Activated naive CD4-positive, alpha-beta T cell treated with anti-CD3 and anti-CD28 coated beads, Interleukin-2, amount 10 ng/mL, durations not matched to agents 7 days and 5 days (primary cell): ENCODE measurements at regions not wholly inside any gene's neighbourhood (a gene's known extent, or its start where the extent isn't known, plus 50 kb on each side); places are given as distances from the start of the nearest gene placed in this dataset.

Experiments used
- CTCF ChIA-PET: fragments of 350-600 bp; sonication (Branson Sonifier 250); formaldehyde crosslinking; loops from one replicate; lab custom pipeline; 2021; ENCODE audit warnings: antibody characterized with exemption; lab: Charles Lee
- DNase-seq: peaks from one replicate; pipeline ENCODE4 v3.0.0-alpha.2; 2020
- H3K27ac Mint-ChIP-seq: one replicate; pipeline ENCODE4 v1.8.0; 2021; ENCODE audit warnings: mild to moderate bottlenecking, moderate library complexity, mixed read lengths
- H3K27me3 Mint-ChIP-seq: one replicate; pipeline ENCODE4 v1.8.0; 2021; ENCODE audit warnings: mild to moderate bottlenecking, mixed read lengths
- H3K36me3 Mint-ChIP-seq: one replicate; pipeline ENCODE4 v1.8.0; 2021; ENCODE audit warnings: mixed read lengths
- H3K4me1 Mint-ChIP-seq: one replicate; pipeline ENCODE4 v1.8.0; 2021; ENCODE audit warnings: mixed read lengths
- H3K4me3 Mint-ChIP-seq: one replicate; pipeline ENCODE4 v1.8.0; 2021; ENCODE audit warnings: mild to moderate bottlenecking, moderate library complexity, mixed read lengths
- H3K9me3 Mint-ChIP-seq: one replicate; pipeline ENCODE4 v1.8.0; 2021; ENCODE audit warnings: mixed read lengths

DNA sequence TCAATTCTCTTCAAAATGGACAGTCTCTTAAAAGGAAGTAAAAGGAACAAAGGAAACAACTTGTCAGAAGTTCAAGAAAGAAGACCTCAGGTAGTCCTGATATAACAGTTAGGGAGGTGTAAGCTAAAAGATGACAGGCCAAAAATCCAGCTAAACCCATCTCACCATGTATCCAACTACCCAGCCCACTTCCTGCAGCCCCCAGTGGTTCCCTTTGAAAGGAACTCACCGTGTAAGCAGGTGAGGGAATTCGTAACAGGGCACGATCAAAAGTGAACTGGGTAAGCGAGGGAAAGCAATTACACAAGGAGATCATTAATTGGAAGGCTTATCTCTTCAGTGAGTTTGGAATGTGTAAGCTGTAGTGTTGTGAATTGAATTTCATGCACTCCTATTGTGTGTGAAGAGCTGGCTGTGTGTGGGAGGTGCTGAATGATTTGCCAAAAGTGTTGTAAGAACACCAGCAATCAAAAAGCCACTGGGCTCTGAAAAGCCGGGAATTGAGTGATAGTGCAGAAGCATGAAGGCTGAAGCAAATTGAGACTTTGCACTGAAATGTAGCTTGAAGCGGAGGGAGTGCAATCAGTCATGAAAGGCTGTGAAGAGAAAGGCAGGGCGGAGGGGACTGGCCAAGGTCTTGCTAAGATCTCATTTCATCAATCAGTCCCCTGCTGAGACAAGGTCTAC is 914.2 kb upstream of the LCORL start:
- Mint-ChIP-seq H3K27ac (no peak overlapping the region), H3K36me3 (no peaks in the 10 kb centered on the region), H3K4me1 (no peaks in the 10 kb centered on the region), H3K9me3 (peaks cover 16% of the 10 kb centered on the region), H3K4me3 (no peak overlapping the region), H3K27me3 (no peaks in the 10 kb centered on the region)
- CTCF ChIA-PET: no interaction called here
- no peak for DNase-seq

GRCh38 chr4:18934197-18934596 is 912.6 kb upstream of the LCORL start:
- Mint-ChIP-seq H3K9me3 (peaks cover 16% of the 10 kb centered on the region), H3K27ac (no peak overlapping the region), H3K27me3 (no peaks in the 10 kb centered on the region), H3K4me1 (no peaks in the 10 kb centered on the region), H3K4me3 (no peak overlapping the region), H3K36me3 (no peaks in the 10 kb centered on the region)
- CTCF ChIA-PET: no interaction called here
- no peak for DNase-seq

GRCh38 chr4:18932730-18933339 is 911.3 kb upstream of the LCORL start:
- CTCF ChIA-PET: no interaction called here
- Mint-ChIP-seq H3K4me3 (no peak overlapping the region), H3K27me3 (no peaks in the 10 kb centered on the region), H3K9me3 (peaks cover 12% of the 10 kb centered on the region), H3K27ac (no peak overlapping the region), H3K4me1 (no peaks in the 10 kb centered on the region), H3K36me3 (no peaks in the 10 kb centered on the region)
- DNase-seq: no peak

DNA sequence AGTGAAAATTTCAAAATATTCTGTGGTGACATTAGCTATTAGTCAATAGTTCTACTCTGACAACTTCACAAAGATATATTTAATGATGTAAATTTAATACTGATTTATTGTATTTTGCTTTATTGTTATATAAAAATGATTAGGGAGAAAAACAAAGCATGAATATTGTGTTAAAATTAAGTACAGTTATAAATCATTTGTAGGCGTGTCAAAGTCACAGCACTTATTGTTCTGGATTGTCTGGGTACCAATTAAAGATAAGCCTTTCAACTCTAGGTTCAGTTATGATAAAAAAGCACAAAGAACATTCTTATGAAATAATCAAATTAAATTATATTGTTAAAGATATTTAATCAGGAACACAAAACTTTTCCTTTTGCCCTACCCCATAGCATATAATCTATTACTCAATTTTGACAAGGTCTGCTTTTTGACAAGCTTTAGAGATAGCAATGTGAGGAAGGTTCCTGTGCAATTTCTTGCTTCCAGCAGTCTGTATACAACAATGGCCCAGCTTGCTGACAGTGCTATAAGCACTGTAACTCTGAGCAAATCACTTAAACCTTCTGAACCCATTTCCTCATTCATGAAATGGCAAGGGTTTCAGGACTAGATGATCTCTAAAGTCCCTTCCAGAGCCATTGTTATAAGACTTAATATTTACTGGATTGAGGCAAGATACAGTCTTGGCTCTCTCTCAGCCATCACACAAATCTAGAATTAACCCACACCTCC is 910.3 kb upstream of the LCORL start:
- Mint-ChIP-seq H3K4me3 (no peak overlapping the region), H3K27me3 (no peaks in the 10 kb centered on the region), H3K9me3 (peaks cover 5% of the 10 kb centered on the region), H3K27ac (no peak overlapping the region), H3K36me3 (no peaks in the 10 kb centered on the region), H3K4me1 (no peaks in the 10 kb centered on the region)
- DNase-seq: no peak
- CTCF ChIA-PET: no interaction called here

- no peaks in the 10 kb centered on the region for H3K36me3 Mint-ChIP-seq
- CTCF ChIA-PET: no interaction called here
- H3K4me1 Mint-ChIP-seq: no peaks in the 10 kb centered on the region
- no peaks in the 10 kb centered on the region for H3K27me3 Mint-ChIP-seq
- no peak overlapping the region for H3K4me3 Mint-ChIP-seq
- no peak for DNase-seq
- peaks cover 2% of the 10 kb centered on the region for H3K9me3 Mint-ChIP-seq
- H3K27ac Mint-ChIP-seq: no peak overlapping the region
These were observed 908.9 kb upstream of the LCORL start for GRCh38 chr4:18930487-18930886.

DNA sequence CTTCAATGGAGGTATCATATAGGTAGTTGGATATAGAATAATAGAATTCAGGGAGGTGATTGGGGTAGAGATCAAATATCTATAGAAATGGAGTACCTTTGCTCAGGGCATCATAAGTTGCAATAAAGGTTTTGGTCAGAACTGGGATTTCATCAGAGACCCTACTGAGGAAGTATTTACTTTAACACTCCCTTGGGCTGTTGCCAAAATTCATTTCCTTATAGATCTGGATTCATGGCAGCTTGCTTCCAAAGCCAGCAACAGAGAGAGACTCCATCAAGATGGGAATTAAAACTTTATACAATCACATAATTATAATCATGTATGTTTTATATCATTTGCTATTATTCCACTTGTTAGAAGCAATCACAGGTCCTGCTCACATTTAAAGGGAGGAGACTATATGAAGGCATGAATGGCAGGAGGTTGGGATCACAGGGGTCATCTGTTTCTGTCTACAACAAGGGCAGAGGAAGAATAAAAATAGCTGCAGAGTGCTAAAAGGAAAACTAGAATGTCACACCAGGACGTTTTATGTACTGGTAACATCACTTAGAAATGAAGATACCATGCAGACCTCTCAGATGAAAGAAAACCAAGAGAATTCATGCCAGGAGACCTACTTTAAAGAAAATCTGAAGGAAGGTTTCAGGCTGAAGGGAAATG is 902.1 kb upstream of the LCORL start:
- no peak for DNase-seq
- Mint-ChIP-seq H3K27me3 (no peaks in the 10 kb centered on the region), H3K36me3 (no peaks in the 10 kb centered on the region), H3K9me3 (no peaks in the 10 kb centered on the region), H3K27ac (no peak overlapping the region), H3K4me3 (no peak overlapping the region), H3K4me1 (no peaks in the 10 kb centered on the region)
- CTCF ChIA-PET: no interaction called here

DNA sequence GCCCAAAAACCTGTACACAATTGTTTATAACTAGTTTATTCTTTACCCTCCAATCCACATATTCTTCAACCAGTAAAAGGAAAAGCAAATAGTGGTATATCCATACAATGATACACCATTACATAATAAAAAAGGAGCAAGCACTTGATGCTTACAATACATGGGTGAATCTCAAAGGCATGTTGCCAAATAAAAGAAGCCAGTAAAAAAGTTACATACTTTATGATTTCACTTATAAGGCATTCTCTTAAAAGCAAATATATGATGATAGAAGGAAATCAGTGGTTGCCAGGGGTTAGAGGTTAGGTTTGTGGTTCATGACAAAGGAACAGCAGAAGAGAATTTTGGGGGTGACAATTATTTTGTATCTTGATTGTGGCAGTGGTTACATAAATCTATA is 896.1 kb upstream of the LCORL start:
- no peak for DNase-seq
- Mint-ChIP-seq H3K9me3 (peaks cover 4% of the 10 kb centered on the region), H3K4me3 (no peak overlapping the region), H3K27me3 (no peaks in the 10 kb centered on the region), H3K4me1 (no peaks in the 10 kb centered on the region), H3K27ac (no peak overlapping the region), H3K36me3 (no peaks in the 10 kb centered on the region)
- CTCF ChIA-PET: no interaction called here

- H3K36me3 Mint-ChIP-seq: no peaks in the 10 kb centered on the region
- no peaks in the 10 kb centered on the region for H3K4me1 Mint-ChIP-seq
- CTCF ChIA-PET: no interaction called here
- H3K9me3 Mint-ChIP-seq: peaks cover 11% of the 10 kb centered on the region
- H3K27me3 Mint-ChIP-seq: no peaks in the 10 kb centered on the region
- no peak overlapping the region for H3K4me3 Mint-ChIP-seq
- DNase-seq: no peak
- H3K27ac Mint-ChIP-seq: no peak overlapping the region
These were observed 892.6 kb upstream of the LCORL start for GRCh38 chr4:18914182-18914581.

DNA sequence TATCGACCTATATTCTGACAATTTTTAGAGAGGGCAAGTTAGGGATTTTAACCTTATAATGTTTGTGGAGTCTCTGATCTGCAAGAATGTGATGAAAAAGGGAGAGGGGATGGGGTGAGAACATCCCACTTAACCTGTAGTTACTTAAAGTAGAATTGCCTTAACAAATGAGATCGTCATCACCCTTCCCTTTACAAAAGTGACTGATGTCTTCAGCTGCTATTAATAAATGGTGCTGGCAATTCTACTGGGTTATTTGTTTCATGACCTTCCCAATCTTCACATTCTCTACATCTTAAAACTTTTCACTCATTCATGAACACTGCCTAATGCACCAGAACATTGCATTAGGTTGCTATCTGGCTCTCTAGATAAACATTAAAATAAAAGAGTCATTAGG is 873.4 kb upstream of the LCORL start:
- Mint-ChIP-seq H3K27me3 (no peaks in the 10 kb centered on the region), H3K27ac (no peak overlapping the region), H3K4me1 (no peaks in the 10 kb centered on the region), H3K9me3 (peaks cover 1% of the 10 kb centered on the region), H3K36me3 (no peaks in the 10 kb centered on the region), H3K4me3 (no peak overlapping the region)
- no peak for DNase-seq
- CTCF ChIA-PET: no interaction called here

GRCh38 chr4:18882468-18882867 is 860.9 kb upstream of the LCORL start:
- H3K4me1 Mint-ChIP-seq: no peaks in the 10 kb centered on the region
- no peak overlapping the region for H3K4me3 Mint-ChIP-seq
- CTCF ChIA-PET: no interaction called here
- DNase-seq: no peak
- H3K9me3 Mint-ChIP-seq: peaks cover 11% of the 10 kb centered on the region
- no peaks in the 10 kb centered on the region for H3K27me3 Mint-ChIP-seq
- peak overlapping the region; percentile 75 for H3K27ac Mint-ChIP-seq
- no peaks in the 10 kb centered on the region for H3K36me3 Mint-ChIP-seq

DNA sequence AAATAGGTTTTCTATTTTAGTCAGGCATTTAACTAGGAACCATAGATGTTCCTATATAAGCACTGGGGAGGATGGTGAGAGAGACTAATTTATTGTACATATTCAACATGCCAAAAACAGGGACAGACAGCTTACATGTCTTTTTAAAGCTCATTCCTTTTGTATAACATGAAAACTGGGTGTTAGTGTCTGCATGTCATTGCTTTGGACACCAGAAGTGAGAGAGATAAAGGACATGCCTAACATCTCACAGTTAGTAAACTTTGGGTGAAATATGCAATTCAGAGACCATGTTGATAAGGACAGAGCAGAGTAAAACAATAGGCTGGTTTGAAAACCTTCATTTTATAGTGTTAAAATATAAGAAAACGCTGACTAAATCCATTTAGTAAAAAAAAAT is 860.0 kb upstream of the LCORL start:
- Mint-ChIP-seq H3K9me3 (peaks cover 11% of the 10 kb centered on the region), H3K4me3 (no peak overlapping the region), H3K4me1 (no peaks in the 10 kb centered on the region), H3K36me3 (no peaks in the 10 kb centered on the region), H3K27me3 (no peaks in the 10 kb centered on the region), H3K27ac (no peak overlapping the region)
- CTCF ChIA-PET: interaction anchor here (0.6 kb wide), 1 partner anchor 12 kb away, joined by 3 read pairs; no protein-coding TSS in a partner anchor
- no peak for DNase-seq

GRCh38 chr4:18880871-18881270 is 859.3 kb upstream of the LCORL start:
- Mint-ChIP-seq H3K9me3 (peaks cover 13% of the 10 kb centered on the region), H3K4me1 (no peaks in the 10 kb centered on the region), H3K4me3 (no peak overlapping the region), H3K36me3 (no peaks in the 10 kb centered on the region), H3K27me3 (no peaks in the 10 kb centered on the region), H3K27ac (no peak overlapping the region)
- CTCF ChIA-PET: interaction anchor here (0.6 kb wide), 1 partner anchor 12 kb away, joined by 3 read pairs; no protein-coding TSS in a partner anchor
- no peak for DNase-seq

GRCh38 chr4:18878561-18878960 is 857.0 kb upstream of the LCORL start:
- Mint-ChIP-seq H3K27ac (no peak overlapping the region), H3K4me1 (no peaks in the 10 kb centered on the region), H3K9me3 (peaks cover 15% of the 10 kb centered on the region), H3K27me3 (no peaks in the 10 kb centered on the region), H3K36me3 (no peaks in the 10 kb centered on the region), H3K4me3 (no peak overlapping the region)
- CTCF ChIA-PET: no interaction called here
- DNase-seq: no peak

- peaks cover 8% of the 10 kb centered on the region for H3K9me3 Mint-ChIP-seq
- no peak overlapping the region for H3K27ac Mint-ChIP-seq
- CTCF ChIA-PET: no interaction called here
- H3K36me3 Mint-ChIP-seq: no peaks in the 10 kb centered on the region
- H3K27me3 Mint-ChIP-seq: no peaks in the 10 kb centered on the region
- no peak for DNase-seq
- no peaks in the 10 kb centered on the region for H3K4me1 Mint-ChIP-seq
- H3K4me3 Mint-ChIP-seq: no peak overlapping the region
These were observed 847.6 kb upstream of the LCORL start for GRCh38 chr4:18869166-18869565.
